ENCODE measurements at regions not wholly inside any gene's neighbourhood (a gene's known extent, or its start where the extent isn't known, plus 50 kb on each side); places are given as distances from the start of the nearest gene placed in this dataset.

DNA sequence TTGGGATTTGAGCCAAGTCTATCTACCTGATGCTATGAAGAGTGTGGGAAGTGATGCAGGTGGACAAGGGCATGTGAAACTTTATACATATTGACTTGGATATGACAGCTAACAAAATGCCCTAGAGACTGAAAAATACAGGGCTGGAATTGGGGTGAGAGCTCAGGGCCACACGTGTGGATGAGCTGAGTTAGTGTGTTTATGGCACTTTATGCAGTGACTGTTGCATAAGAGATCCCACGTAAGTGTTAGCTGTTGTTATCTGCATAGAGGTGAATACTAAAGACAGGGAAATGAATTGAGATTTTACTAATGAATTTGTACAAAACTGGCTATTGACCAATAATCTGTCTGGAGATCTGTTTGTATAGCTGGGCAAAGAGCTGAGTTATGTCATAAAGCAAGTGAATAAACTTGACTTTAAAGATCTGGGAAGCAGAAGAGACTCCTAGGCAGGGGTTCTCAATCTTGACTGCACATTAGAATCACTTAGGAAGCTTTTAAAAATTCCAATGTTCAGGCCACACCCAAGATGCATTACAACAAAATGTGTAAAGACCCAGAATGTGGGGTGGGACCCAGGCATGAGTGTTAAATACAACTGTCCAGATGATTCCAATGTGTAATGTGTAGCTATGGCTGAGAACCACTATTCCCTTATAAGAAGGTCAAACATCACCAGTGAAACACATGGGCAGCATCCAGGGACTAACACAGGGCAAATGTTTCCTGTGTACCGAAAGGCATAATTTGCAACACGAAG is 74.2 kb upstream of the STK17B start:
- TF ChIP-seq POLR2AphosphoS5 (IDR thresholded peaks at IDR 0.05) (no peak), POLR2A (IDR thresholded peaks at IDR 0.05) (no peak)
- TF ChIP-seq, protein P1, sequence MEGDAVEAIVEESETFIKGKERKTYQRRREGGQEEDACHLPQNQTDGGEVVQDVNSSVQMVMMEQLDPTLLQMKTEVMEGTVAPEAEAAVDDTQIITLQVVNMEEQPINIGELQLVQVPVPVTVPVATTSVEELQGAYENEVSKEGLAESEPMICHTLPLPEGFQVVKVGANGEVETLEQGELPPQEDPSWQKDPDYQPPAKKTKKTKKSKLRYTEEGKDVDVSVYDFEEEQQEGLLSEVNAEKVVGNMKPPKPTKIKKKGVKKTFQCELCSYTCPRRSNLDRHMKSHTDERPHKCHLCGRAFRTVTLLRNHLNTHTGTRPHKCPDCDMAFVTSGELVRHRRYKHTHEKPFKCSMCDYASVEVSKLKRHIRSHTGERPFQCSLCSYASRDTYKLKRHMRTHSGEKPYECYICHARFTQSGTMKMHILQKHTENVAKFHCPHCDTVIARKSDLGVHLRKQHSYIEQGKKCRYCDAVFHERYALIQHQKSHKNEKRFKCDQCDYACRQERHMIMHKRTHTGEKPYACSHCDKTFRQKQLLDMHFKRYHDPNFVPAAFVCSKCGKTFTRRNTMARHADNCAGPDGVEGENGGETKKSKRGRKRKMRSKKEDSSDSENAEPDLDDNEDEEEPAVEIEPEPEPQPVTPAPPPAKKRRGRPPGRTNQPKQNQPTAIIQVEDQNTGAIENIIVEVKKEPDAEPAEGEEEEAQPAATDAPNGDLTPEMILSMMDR (IDR thresholded peaks at IDR 0.05): no peak
